Peyer's patch (tissue), 4 donors: ENCODE measurements at regions not wholly inside any gene's neighbourhood (a gene's known extent, or its start where the extent isn't known, plus 50 kb on each side); places are given as distances from the start of the nearest gene placed in this dataset.

Experiments used
- POLR2A ChIP-seq, 2 donors: fragments of 450-650 bp; IDR thresholded peaks; one replicate each; pipeline ENCODE4 v1.5.1; 2017; ENCODE audit warnings: antibody characterized with exemption in 2 of 2, mild to moderate bottlenecking in 2 of 2, moderate library complexity in 2 of 2
- TF ChIP-seq, protein P1 (sequence below), 6 experiments: fragments of 450-650 bp in 4 of 6; fragments of 200-600 bp in 2 of 6; sonication (generic) in 1 of 6; IDR thresholded peaks; one replicate each; pipeline ENCODE4 v1.5.1; 2017 to 2019; ENCODE audit warnings: antibody characterized with exemption in 6 of 6, mild to moderate bottlenecking in 3 of 6, moderate library complexity in 1 of 6

DNA sequence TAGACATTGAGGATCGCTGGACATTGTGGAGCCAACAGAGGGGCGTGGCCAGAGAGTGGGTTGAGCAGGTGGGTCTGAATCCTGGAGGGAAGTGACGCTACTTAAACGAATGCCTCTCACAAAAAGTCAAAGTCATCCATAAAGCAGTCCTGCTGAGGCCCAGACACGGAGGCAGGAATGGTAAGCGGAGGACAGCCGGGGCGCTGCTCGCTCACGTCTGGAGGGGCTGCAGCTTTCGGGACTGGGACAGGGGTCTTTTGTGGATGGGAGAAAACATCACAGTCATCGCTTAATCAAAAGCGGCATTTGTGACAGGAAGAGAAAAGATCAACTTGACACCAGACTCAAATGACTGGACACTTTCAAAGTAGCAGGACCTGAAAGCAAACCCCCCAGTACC, 88.4 kb downstream of the PTGR3 start:
- TF ChIP-seq, protein P1, sequence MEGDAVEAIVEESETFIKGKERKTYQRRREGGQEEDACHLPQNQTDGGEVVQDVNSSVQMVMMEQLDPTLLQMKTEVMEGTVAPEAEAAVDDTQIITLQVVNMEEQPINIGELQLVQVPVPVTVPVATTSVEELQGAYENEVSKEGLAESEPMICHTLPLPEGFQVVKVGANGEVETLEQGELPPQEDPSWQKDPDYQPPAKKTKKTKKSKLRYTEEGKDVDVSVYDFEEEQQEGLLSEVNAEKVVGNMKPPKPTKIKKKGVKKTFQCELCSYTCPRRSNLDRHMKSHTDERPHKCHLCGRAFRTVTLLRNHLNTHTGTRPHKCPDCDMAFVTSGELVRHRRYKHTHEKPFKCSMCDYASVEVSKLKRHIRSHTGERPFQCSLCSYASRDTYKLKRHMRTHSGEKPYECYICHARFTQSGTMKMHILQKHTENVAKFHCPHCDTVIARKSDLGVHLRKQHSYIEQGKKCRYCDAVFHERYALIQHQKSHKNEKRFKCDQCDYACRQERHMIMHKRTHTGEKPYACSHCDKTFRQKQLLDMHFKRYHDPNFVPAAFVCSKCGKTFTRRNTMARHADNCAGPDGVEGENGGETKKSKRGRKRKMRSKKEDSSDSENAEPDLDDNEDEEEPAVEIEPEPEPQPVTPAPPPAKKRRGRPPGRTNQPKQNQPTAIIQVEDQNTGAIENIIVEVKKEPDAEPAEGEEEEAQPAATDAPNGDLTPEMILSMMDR (IDR thresholded peaks at IDR 0.05) = no peak
- no peak for TF ChIP-seq POLR2A (IDR thresholded peaks at IDR 0.05)
